ENCODE measurements at regions not wholly inside any gene's neighbourhood (a gene's known extent, or its start where the extent isn't known, plus 50 kb on each side); places are given as distances from the start of the nearest gene placed in this dataset.

DNA sequence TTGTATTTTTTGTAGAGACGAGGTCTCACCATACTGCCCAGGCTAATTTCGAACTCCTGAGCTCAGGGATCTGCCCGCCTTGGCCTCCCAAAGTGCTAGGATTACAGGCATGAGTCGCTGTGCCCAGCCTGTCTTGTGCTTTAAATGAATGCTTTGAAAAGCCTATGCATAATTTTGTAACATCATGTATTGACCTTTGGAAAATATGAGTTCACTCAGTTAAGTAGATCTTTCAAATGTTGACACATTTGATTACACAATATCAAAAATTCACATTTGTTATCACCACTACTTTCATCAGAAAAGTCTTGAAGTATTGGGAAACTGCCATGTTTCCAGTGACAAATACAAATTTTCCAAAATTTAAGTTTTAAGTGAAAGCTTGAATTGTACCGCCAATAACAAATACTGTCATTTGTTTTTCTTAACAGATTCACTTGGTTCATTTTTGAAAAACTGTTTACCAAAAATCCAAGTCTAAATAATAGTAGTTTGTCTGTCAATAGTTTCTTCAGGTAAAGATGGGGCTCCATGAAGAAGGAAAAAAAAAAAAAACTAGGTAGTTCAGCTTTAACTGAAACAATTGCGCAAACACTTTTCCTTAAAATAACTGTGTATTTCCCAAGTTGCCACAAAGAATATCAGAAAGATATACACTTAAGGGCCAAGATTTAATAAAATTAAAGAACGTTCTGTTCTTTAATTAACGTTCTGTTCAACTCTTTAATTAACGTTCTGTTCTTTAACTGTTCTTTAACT is 233.2 kb upstream of the NR5A2 start:
- no peaks in the 10 kb centered on the region for H3K9me3 ChIP-seq
- intact Hi-C loops (cut with DNase I) = no loop called here
- no peak overlapping the region for H3K27ac ChIP-seq
- H3K4me1 ChIP-seq = no peaks in the 10 kb centered on the region
- no peak overlapping the region for H3K4me3 ChIP-seq (replicated peaks in 1 of 3)
- DNase-seq = no peak
- WGBS, 2 donors = 88% methylated on average over 9 of the region's 9 CpGs
- H3K27me3 ChIP-seq = no peaks in the 10 kb centered on the region
- H3K36me3 ChIP-seq = no peaks in the 10 kb centered on the region
- TF ChIP-seq, protein P1, sequence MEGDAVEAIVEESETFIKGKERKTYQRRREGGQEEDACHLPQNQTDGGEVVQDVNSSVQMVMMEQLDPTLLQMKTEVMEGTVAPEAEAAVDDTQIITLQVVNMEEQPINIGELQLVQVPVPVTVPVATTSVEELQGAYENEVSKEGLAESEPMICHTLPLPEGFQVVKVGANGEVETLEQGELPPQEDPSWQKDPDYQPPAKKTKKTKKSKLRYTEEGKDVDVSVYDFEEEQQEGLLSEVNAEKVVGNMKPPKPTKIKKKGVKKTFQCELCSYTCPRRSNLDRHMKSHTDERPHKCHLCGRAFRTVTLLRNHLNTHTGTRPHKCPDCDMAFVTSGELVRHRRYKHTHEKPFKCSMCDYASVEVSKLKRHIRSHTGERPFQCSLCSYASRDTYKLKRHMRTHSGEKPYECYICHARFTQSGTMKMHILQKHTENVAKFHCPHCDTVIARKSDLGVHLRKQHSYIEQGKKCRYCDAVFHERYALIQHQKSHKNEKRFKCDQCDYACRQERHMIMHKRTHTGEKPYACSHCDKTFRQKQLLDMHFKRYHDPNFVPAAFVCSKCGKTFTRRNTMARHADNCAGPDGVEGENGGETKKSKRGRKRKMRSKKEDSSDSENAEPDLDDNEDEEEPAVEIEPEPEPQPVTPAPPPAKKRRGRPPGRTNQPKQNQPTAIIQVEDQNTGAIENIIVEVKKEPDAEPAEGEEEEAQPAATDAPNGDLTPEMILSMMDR (IDR thresholded peaks at IDR 0.05) = no peak
- TF ChIP-seq POLR2A (IDR thresholded peaks at IDR 0.05) = no peak

DNA sequence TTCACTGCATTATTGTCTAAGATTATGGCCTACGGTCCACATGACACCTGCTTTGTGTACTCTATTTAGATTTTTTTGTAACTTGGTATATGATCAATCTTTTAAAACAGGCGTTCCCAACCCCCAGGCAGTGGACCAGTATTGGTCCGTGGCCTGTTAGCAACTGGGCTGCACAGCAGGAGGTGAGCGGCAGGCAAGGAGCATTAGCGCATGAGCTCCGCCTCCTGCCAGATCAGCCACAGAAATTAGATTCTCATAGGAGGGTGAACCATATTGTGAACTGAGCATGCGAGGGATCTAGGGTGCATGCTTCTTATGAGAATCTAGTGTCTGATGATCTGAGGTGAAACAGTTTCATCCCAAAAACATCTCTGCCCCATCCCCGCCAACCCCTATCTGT is 228.4 kb upstream of the NR5A2 start:
- 85 to 93% methylated on average over 8 of the region's 8 CpGs for WGBS, 2 donors
- Histone ChIP-seq H3K4me3 (replicated peaks in 1 of 3) (no peak overlapping the region), H3K27ac (no peak overlapping the region), H3K9me3 (no peaks in the 10 kb centered on the region), H3K27me3 (no peaks in the 10 kb centered on the region), H3K4me1 (no peaks in the 10 kb centered on the region), H3K36me3 (no peaks in the 10 kb centered on the region)
- TF ChIP-seq, protein P1 (IDR thresholded peaks at IDR 0.05) = no peak
- TF ChIP-seq POLR2A (IDR thresholded peaks at IDR 0.05) = no peak
- no peak for DNase-seq
- intact Hi-C loops (cut with DNase I) = no loop called here

DNA sequence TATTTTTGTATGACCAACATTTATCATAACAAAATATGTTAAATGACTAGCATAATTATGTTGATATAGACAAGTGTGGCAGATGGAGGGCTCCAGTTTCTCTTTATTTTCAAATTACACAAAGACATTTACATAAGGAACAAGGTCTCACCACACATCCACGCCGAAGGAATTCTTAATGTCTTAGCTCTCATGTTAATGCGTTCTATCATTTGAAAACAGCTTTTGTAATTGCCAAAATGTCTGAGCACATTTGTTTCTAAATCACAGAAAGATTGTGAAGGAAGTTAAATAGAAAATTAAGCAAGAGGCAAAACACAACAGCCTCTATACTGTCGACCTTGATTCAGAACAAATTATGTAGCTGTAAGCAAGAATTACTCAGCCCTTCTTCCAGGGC is 223.0 kb upstream of the NR5A2 start:
- intact Hi-C loops (cut with DNase I) = no loop called here
- TF ChIP-seq, protein P1 (IDR thresholded peaks at IDR 0.05) = no peak
- TF ChIP-seq POLR2A (IDR thresholded peaks at IDR 0.05) = no peak
- no peak for DNase-seq
- no peaks in the 10 kb centered on the region for H3K9me3 ChIP-seq
- no peaks in the 10 kb centered on the region for H3K27me3 ChIP-seq
- no peak overlapping the region for H3K4me3 ChIP-seq (replicated peaks in 1 of 3)
- H3K36me3 ChIP-seq = no peaks in the 10 kb centered on the region
- no peak overlapping the region for H3K27ac ChIP-seq
- no peaks in the 10 kb centered on the region for H3K4me1 ChIP-seq
- WGBS, 2 donors = 73 to 81% methylated on average over 4 of the region's 4 CpGs

DNA sequence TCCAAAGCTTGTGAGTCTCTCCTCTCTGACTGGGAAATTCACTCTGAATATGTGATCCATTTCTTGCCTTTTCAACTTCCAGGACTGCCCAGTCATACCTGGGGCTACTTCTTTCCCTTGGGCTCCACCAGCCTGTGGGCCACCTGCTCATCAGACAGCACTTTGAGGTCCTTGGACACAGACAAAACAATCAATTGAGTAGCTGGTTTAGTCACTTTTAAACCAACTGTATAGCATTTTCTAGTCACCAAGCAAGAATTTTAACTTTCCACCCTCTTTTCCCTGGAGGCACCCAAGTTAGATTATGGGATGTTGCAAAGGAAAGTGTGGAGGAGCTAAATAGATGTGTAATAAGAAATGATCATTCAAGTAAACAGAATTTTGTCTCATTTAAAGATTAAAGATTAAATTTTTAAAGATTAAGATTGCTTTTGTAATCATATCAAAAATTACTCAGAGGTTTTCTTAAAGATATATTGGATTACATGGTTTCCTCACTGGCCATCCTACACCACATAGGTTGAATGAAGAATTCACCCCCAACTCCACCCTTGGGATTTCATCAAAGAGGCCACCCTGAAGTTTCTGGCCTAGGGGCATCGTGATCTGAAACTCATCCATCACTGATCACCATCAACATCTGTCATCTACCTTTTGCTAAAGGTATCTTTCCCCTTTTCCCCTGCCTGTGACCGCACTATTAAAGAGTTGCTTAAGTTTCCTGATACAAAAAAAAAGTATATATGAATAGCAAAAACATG is 219.2 kb upstream of the NR5A2 start:
- TF ChIP-seq, protein P1 (IDR thresholded peaks at IDR 0.05) = no peak
- no peak for TF ChIP-seq POLR2A (IDR thresholded peaks at IDR 0.05)

DNA sequence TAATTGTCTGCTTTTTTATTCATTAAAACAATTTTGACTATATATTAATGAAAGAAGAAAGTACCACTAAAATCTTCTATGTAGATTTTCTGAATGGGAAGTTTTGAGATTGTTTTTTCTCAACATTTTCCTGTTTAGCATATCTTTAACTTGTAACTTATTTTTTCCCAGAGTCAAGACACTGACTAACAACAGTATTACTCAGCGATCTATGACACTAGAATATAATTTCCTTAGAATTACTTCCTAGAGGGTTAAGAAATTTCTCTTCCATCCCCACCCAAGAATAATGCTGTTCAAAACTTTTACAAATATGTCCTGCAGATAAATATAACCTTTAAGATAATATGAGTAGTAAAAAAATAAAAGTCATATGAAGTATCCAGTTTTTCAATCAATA is 218.2 kb upstream of the NR5A2 start:
- intact Hi-C loops (cut with DNase I) = no loop called here

More for the DNA sequence above, 219.2 kb upstream of the NR5A2 start:
- H3K27ac ChIP-seq = no peak overlapping the region
- no peak for DNase-seq
- WGBS, 2 donors = 78 to 88% methylated on average over 2 of the region's 2 CpGs
- H3K27me3 ChIP-seq = no peaks in the 10 kb centered on the region
- H3K36me3 ChIP-seq = no peaks in the 10 kb centered on the region
- intact Hi-C loops (cut with DNase I) = no loop called here
- no peaks in the 10 kb centered on the region for H3K9me3 ChIP-seq
- no peak overlapping the region for H3K4me3 ChIP-seq (replicated peaks in 1 of 3)
- no peaks in the 10 kb centered on the region for H3K4me1 ChIP-seq

More for the DNA sequence above, 218.2 kb upstream of the NR5A2 start:
- H3K4me1 ChIP-seq = no peaks in the 10 kb centered on the region
- 91 to 97% methylated on average over 1 of the region's 1 CpG for WGBS, 2 donors
- DNase-seq = no peak
- H3K27me3 ChIP-seq = no peaks in the 10 kb centered on the region
- TF ChIP-seq, protein P1 (IDR thresholded peaks at IDR 0.05) = no peak
- no peak for TF ChIP-seq POLR2A (IDR thresholded peaks at IDR 0.05)
- H3K4me3 ChIP-seq (replicated peaks in 1 of 3) = no peak overlapping the region
- H3K36me3 ChIP-seq = no peaks in the 10 kb centered on the region
- H3K27ac ChIP-seq = no peak overlapping the region
- no peaks in the 10 kb centered on the region for H3K9me3 ChIP-seq

Data from thyroid gland (tissue), 4 donors.